Stromal cell of bone marrow (primary cell): ENCODE measurements at regions not wholly inside any gene's neighbourhood (a gene's known extent, or its start where the extent isn't known, plus 50 kb on each side); places are given as distances from the start of the nearest gene placed in this dataset.
A peak's percentile ranks its signal among the peaks of the same experiment; 100 is the strongest.
"Not testable (repeated sequence)": the region's sequence is repeated elsewhere in the genome, so short reads cannot be mapped to it uniquely, and the experiment has no call there.

Experiments used
- DNase-seq: peaks from one replicate; pipeline ENCODE4 v3.0.0-alpha.2; 2012; ENCODE audit warnings: low read depth

GRCh38 chrX:96529386-96529785 lies 155.3 kb upstream of the DIAPH2 start:
- DNase-seq, result not testable (repeated sequence)

GRCh38 chrX:96538104-96538725 lies 146.4 kb upstream of the DIAPH2 start:
- no peak for DNase-seq

- DNase-seq, result no peak
These were observed 144.5 kb upstream of the DIAPH2 start for GRCh38 chrX:96540111-96540631.

GRCh38 chrX:96546281-96546680 lies 138.4 kb upstream of the DIAPH2 start:
- not testable (repeated sequence) for DNase-seq

GRCh38 chrX:96551322-96551872 lies 133.2 kb upstream of the DIAPH2 start:
- no peak for DNase-seq

GRCh38 chrX:96556886-96557285 lies 127.8 kb upstream of the DIAPH2 start:
- DNase-seq, result peak; percentile 13

- DNase-seq, result not testable (repeated sequence)
These were observed 123.5 kb upstream of the DIAPH2 start for GRCh38 chrX:96561129-96561528.

- peak; percentile 32 for DNase-seq
These were observed 121.0 kb upstream of the DIAPH2 start for GRCh38 chrX:96563646-96564045.

GRCh38 chrX:96564595-96564994 lies 120.0 kb upstream of the DIAPH2 start:
- no peak for DNase-seq

GRCh38 chrX:96566878-96567277 lies 117.8 kb upstream of the DIAPH2 start:
- DNase-seq, result no peak

- no peak for DNase-seq
These were observed 116.6 kb upstream of the DIAPH2 start for GRCh38 chrX:96568071-96568470.

GRCh38 chrX:96569034-96569433 lies 115.6 kb upstream of the DIAPH2 start:
- no peak for DNase-seq

GRCh38 chrX:96575011-96575410 lies 109.6 kb upstream of the DIAPH2 start:
- DNase-seq, result no peak

GRCh38 chrX:96576368-96576767 lies 108.3 kb upstream of the DIAPH2 start:
- DNase-seq, result peak; percentile 21

- DNase-seq, result no peak
These were observed 105.9 kb upstream of the DIAPH2 start for GRCh38 chrX:96578781-96579180.

- DNase-seq, result no peak
These were observed 105.4 kb upstream of the DIAPH2 start for GRCh38 chrX:96579252-96579651.

GRCh38 chrX:96590403-96590802 lies 94.2 kb upstream of the DIAPH2 start:
- no peak for DNase-seq

GRCh38 chrX:96591421-96591820 lies 93.2 kb upstream of the DIAPH2 start:
- no peak for DNase-seq

- DNase-seq, result not testable (repeated sequence)
These were observed 86.8 kb upstream of the DIAPH2 start for GRCh38 chrX:96597847-96598246.

GRCh38 chrX:96611619-96612362 lies 72.9 kb upstream of the DIAPH2 start:
- peak; percentile 36 for DNase-seq

GRCh38 chrX:96615448-96615847 lies 69.2 kb upstream of the DIAPH2 start:
- DNase-seq, result no peak

- no peak for DNase-seq
These were observed 65.1 kb upstream of the DIAPH2 start for GRCh38 chrX:96619588-96619987.

- DNase-seq, result no peak
These were observed 62.8 kb upstream of the DIAPH2 start for GRCh38 chrX:96621811-96622210.
